GM18498 (cell line): ENCODE measurements at regions not wholly inside any gene's neighbourhood (a gene's known extent, or its start where the extent isn't known, plus 50 kb on each side); places are given as distances from the start of the nearest gene placed in this dataset.
"Not testable (repeated sequence)": the region's sequence is repeated elsewhere in the genome, so short reads cannot be mapped to it uniquely, and the experiment has no call there.

ENCODE experiments used
- ATAC-seq: cut with Tn5 transposase; IDR thresholded peaks from one replicate; pipeline ENCODE4 v1.9.1; 2021; ENCODE audit warnings: mild to moderate bottlenecking, moderate library complexity; ENCODE audit not compliant: unreplicated experiment

GRCh38 chr12:131192951-131193350 lies 239.2 kb downstream of the ADGRD1 start:
- ATAC-seq = no peak

- ATAC-seq = no peak
Measured at GRCh38 chr12:131194166-131194565, 240.5 kb downstream of the ADGRD1 start.

- ATAC-seq = no peak
Measured at GRCh38 chr12:131195796-131196195, 242.1 kb downstream of the ADGRD1 start.

GRCh38 chr12:131196220-131196619 lies 242.5 kb downstream of the ADGRD1 start:
- ATAC-seq = no peak

GRCh38 chr12:131197490-131197889 lies 243.8 kb downstream of the ADGRD1 start:
- no peak for ATAC-seq

- ATAC-seq = no peak
Measured at GRCh38 chr12:131199221-131199620, 245.5 kb downstream of the ADGRD1 start.

- not testable (repeated sequence) for ATAC-seq
Measured at GRCh38 chr12:131201912-131202311, 248.2 kb downstream of the ADGRD1 start.

- no peak for ATAC-seq
Measured at GRCh38 chr12:131202592-131203378, 249.1 kb downstream of the ADGRD1 start.

GRCh38 chr12:131203666-131204415 lies 250.1 kb downstream of the ADGRD1 start:
- no peak for ATAC-seq

GRCh38 chr12:131204416-131205274 lies 250.9 kb downstream of the ADGRD1 start:
- no peak for ATAC-seq

- ATAC-seq = not testable (repeated sequence)
Measured at GRCh38 chr12:131205275-131205933, 251.7 kb downstream of the ADGRD1 start.

- ATAC-seq = not testable (repeated sequence)
Measured at GRCh38 chr12:131206630-131207299, 253.1 kb downstream of the ADGRD1 start.

- ATAC-seq = not testable (repeated sequence)
Measured at GRCh38 chr12:131207300-131207660, 253.6 kb downstream of the ADGRD1 start.

GRCh38 chr12:131207841-131208240 lies 254.1 kb downstream of the ADGRD1 start:
- ATAC-seq = not testable (repeated sequence)

- no peak for ATAC-seq
Measured at GRCh38 chr12:131208425-131208824, 254.7 kb downstream of the ADGRD1 start.

- no peak for ATAC-seq
Measured at GRCh38 chr12:131209082-131210070, 255.7 kb downstream of the ADGRD1 start.

GRCh38 chr12:131210506-131211339 lies 257.0 kb downstream of the ADGRD1 start:
- ATAC-seq = no peak

GRCh38 chr12:131211340-131211938 lies 257.7 kb downstream of the ADGRD1 start:
- no peak for ATAC-seq
